ENCODE measurements at regions not wholly inside any gene's neighbourhood (a gene's known extent, or its start where the extent isn't known, plus 50 kb on each side); places are given as distances from the start of the nearest gene placed in this dataset.

DNA sequence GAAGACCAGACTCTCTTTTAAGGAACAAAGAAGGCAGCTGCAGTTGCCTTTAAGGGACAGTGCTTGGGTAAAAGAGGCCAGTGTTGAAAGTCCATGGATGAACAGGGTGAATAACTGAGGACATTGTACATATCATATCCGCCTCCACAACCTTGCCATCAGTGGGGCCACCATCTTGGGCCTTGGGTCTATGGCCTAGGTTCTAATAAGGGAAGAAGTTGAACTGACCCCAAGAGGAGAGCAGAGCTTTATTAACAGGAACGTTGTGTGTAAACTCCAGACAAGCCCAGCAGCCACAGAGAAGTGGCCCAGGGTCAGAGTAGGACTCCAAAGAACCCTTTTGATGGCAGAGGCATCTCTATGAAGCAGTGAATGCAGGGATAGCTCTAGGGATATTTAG is 332.8 kb downstream of the CYP26B1 start:
- Histone ChIP-seq H3K27me3 (ENCODE audit: control insufficient read depth, insufficient read depth, low read length) (no peaks in the 10 kb centered on the region), H3K9ac (ENCODE audit: low read length) (no peak overlapping the region), H3K27ac (ENCODE audit: low read depth, low read length) (no peak overlapping the region)

DNA sequence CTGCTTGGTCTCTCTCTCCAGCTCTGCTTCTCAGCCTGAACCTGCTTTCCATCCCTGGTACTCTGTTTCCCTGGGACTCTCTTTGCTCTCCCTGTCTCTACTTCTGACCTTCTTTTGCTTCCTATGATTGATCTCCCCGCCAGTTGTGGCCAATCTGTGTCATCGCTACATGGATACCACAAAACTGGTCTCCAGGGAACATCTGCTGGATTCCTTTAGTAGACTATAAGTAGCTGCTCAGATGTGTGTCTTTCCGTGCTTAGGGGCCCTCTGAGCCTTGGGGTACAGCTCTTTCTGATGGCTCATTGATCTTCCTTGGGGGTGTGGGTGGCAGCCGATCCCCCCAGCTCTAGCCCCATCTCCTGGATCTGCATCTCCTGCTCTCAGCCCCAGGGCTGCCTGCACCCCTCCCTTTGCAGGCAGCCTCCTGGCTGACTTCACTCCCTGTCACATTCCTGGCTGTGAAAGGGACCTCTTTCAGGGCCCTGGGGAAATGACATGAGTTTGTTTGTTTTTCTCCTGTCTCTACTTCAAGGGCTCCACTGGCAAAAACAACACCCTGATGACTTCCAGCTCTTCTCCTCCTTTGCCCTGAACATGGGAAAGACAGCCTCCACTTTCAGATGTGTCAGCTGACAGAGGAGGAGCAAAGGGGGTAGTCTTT is 333.7 kb downstream of the CYP26B1 start:
- H3K9ac ChIP-seq (ENCODE audit: low read length), result no peak overlapping the region
- H3K27me3 ChIP-seq (ENCODE audit: control insufficient read depth, insufficient read depth, low read length), result no peaks in the 10 kb centered on the region
- no peaks in the 10 kb centered on the region for H3K4me1 ChIP-seq (ENCODE audit: control insufficient read depth, insufficient read depth, low read length)
- no peak overlapping the region for H3K4me3 ChIP-seq (ENCODE audit: low read length)
- H3K36me3 ChIP-seq (ENCODE audit: control insufficient read depth, insufficient read depth, low read length), result no peaks in the 10 kb centered on the region
- no peak overlapping the region for H3K27ac ChIP-seq (ENCODE audit: low read depth, low read length)

More for the DNA sequence above, 332.8 kb downstream of the CYP26B1 start:
- Histone ChIP-seq H3K36me3 (ENCODE audit: control insufficient read depth, insufficient read depth, low read length) (no peaks in the 10 kb centered on the region), H3K4me1 (ENCODE audit: control insufficient read depth, insufficient read depth, low read length) (no peaks in the 10 kb centered on the region), H3K4me3 (ENCODE audit: low read length) (no peak overlapping the region)

DNA sequence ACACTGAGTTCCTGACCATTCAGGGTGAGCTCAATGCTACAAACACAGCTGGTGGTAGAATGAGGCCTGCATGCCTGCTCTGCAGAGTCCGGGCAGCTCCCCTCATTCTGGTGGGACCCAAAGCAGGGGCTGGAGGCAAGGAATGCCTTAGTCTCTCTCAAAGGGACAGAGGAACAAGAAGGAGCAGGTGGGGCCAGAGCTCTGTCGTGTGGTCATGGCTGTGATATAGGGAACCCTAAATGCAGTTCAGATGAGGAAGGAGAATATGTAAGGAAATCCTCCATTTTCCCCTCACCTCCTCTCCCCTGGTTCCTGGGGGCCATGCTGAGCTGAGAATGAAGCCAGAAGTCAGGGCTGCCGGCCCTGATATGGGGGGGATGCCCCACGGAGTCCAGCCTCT is 334.3 kb downstream of the CYP26B1 start:
- Histone ChIP-seq H3K27me3 (ENCODE audit: control insufficient read depth, insufficient read depth, low read length) (no peaks in the 10 kb centered on the region), H3K4me1 (ENCODE audit: control insufficient read depth, insufficient read depth, low read length) (no peaks in the 10 kb centered on the region), H3K9ac (ENCODE audit: low read length) (no peak overlapping the region), H3K4me3 (ENCODE audit: low read length) (no peak overlapping the region), H3K27ac (ENCODE audit: low read depth, low read length) (no peak overlapping the region), H3K36me3 (ENCODE audit: control insufficient read depth, insufficient read depth, low read length) (no peaks in the 10 kb centered on the region)

DNA sequence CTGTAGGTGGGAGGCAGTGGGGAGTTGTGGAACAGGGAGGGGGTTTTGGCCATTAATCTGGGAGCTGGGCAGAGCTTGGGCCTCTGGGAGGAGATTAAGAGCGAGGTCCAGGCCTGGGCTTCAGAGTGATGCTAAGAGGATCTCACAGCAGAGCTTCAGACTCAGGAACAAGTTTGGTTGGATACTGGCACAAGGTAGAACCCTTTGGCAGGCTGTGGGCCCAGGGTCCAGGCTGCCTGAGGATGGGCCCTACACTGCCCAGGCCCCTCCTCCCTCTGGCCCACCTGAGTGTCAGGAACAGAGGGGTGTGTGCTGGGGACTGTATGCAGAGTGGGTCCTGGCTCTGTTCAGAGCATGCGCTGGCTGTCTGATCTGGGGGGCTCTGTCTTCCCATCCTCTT is 334.9 kb downstream of the CYP26B1 start:
- H3K27ac ChIP-seq (ENCODE audit: low read depth, low read length), result no peak overlapping the region
- H3K36me3 ChIP-seq (ENCODE audit: control insufficient read depth, insufficient read depth, low read length), result no peaks in the 10 kb centered on the region
- no peaks in the 10 kb centered on the region for H3K27me3 ChIP-seq (ENCODE audit: control insufficient read depth, insufficient read depth, low read length)
- no peak overlapping the region for H3K9ac ChIP-seq (ENCODE audit: low read length)
- no peak overlapping the region for H3K4me3 ChIP-seq (ENCODE audit: low read length)
- no peaks in the 10 kb centered on the region for H3K4me1 ChIP-seq (ENCODE audit: control insufficient read depth, insufficient read depth, low read length)

DNA sequence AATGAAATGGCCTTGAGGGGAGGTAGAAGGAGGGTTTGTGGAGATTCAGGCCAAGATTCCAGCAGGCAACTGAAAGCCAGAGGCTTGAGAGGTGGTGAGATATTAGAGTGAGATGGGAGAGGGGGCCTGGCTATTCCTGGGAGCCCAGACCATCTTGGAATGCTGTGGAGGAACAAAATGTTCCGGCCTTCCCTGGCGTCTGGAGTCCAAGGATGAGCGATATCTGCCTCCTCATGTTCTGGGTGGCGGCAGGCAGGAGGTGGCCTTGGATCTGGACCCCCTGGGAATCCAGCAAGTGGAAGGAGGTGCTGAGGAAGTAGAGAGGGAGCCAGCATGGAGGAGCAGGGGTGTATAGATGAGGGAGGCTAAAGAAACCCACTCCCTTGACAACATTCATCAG is 335.9 kb downstream of the CYP26B1 start:
- Histone ChIP-seq H3K36me3 (ENCODE audit: control insufficient read depth, insufficient read depth, low read length) (no peaks in the 10 kb centered on the region), H3K27ac (ENCODE audit: low read depth, low read length) (no peak overlapping the region), H3K9ac (ENCODE audit: low read length) (no peak overlapping the region), H3K4me3 (ENCODE audit: low read length) (no peak overlapping the region), H3K4me1 (ENCODE audit: control insufficient read depth, insufficient read depth, low read length) (no peaks in the 10 kb centered on the region), H3K27me3 (ENCODE audit: control insufficient read depth, insufficient read depth, low read length) (no peaks in the 10 kb centered on the region)

DNA sequence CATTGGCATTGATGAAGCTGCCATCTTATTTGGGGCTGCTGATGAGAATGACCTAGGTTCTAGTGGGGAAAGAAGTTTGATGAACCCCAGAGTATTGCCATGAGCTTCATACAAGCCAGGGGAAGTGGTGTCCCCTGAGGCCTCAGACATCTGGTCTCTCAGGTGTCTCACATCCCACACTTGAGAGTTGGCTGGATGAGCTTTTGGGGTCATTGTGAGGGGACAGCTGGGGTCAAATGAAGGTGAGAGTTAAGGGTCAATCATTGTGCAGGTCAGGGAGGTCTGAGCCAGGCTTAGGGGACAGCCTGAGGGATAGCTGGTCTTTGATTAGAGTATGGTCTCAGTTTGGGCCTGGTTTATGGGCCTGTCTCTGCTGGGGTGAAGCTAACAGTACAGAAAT is 336.5 kb downstream of the CYP26B1 start:
- Histone ChIP-seq H3K4me3 (ENCODE audit: low read length) (no peak overlapping the region), H3K27me3 (ENCODE audit: control insufficient read depth, insufficient read depth, low read length) (no peaks in the 10 kb centered on the region), H3K36me3 (ENCODE audit: control insufficient read depth, insufficient read depth, low read length) (no peaks in the 10 kb centered on the region), H3K9ac (ENCODE audit: low read length) (no peak overlapping the region), H3K4me1 (ENCODE audit: control insufficient read depth, insufficient read depth, low read length) (no peaks in the 10 kb centered on the region), H3K27ac (ENCODE audit: low read depth, low read length) (no peak overlapping the region)

DNA sequence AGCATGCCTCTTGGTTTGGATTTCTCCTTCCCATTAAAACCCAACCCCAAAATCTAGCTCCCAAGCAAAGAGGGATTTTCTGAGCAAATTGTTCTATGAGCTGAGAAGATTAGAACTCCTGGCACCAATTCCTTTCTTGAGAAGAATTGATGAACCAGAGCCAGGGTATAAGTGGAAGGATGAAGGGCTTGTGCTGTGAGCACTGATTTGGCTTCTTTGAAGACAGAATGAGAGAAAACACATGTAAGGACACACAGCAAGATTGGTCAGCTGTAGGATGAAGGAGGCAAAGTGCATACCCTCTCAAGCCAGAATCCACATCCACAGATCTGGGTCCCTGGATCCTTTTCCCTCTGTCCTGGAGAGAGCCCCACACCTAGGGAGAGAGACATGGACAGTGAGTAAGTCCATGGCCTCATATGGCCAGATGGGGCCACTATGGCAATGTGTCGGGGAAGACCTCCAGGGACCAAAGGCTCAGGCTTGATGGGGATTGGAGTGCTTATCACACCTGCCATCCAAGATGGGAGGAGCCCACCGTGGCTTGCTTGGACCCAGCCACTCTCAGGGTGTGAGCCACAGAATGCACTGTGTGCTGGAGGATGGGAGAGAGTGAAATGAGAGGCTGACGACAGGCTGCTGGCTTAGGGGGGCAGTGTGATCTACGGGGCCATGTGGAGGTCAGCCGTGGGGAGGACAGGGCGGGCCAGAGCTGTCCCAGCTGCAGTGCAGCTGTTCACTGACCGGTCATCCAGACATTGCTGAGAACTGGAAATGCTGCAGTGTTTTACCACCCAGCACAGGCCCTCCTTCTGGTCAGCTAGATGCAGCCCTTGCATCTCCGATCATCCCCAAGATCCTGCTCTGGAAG is 339.8 kb downstream of the CYP26B1 start:
- Histone ChIP-seq H3K27me3 (ENCODE audit: control insufficient read depth, insufficient read depth, low read length) (no peaks in the 10 kb centered on the region), H3K27ac (ENCODE audit: low read depth, low read length) (no peak overlapping the region), H3K4me3 (ENCODE audit: low read length) (no peak overlapping the region), H3K4me1 (ENCODE audit: control insufficient read depth, insufficient read depth, low read length) (no peaks in the 10 kb centered on the region), H3K36me3 (ENCODE audit: control insufficient read depth, insufficient read depth, low read length) (no peaks in the 10 kb centered on the region), H3K9ac (ENCODE audit: low read length) (no peak overlapping the region)

GRCh38 chr2:71806432-71806831 is 341.2 kb downstream of the CYP26B1 start:
- Histone ChIP-seq H3K4me3 (ENCODE audit: low read length) (no peak overlapping the region), H3K9ac (ENCODE audit: low read length) (no peak overlapping the region), H3K4me1 (ENCODE audit: control insufficient read depth, insufficient read depth, low read length) (no peaks in the 10 kb centered on the region), H3K27me3 (ENCODE audit: control insufficient read depth, insufficient read depth, low read length) (no peaks in the 10 kb centered on the region), H3K36me3 (ENCODE audit: control insufficient read depth, insufficient read depth, low read length) (no peaks in the 10 kb centered on the region), H3K27ac (ENCODE audit: low read depth, low read length) (no peak overlapping the region)

GRCh38 chr2:71804281-71804751 is 343.3 kb downstream of the CYP26B1 start:
- Histone ChIP-seq H3K27me3 (ENCODE audit: control insufficient read depth, insufficient read depth, low read length) (no peaks in the 10 kb centered on the region), H3K9ac (ENCODE audit: low read length) (no peak overlapping the region), H3K4me1 (ENCODE audit: control insufficient read depth, insufficient read depth, low read length) (no peaks in the 10 kb centered on the region), H3K4me3 (ENCODE audit: low read length) (no peak overlapping the region), H3K36me3 (ENCODE audit: control insufficient read depth, insufficient read depth, low read length) (no peaks in the 10 kb centered on the region), H3K27ac (ENCODE audit: low read depth, low read length) (no peak overlapping the region)

- H3K4me3 ChIP-seq (ENCODE audit: low read length), result no peak overlapping the region
- H3K9ac ChIP-seq (ENCODE audit: low read length), result no peak overlapping the region
- H3K27ac ChIP-seq (ENCODE audit: low read depth, low read length), result no peak overlapping the region
- H3K27me3 ChIP-seq (ENCODE audit: control insufficient read depth, insufficient read depth, low read length), result no peaks in the 10 kb centered on the region
- no peaks in the 10 kb centered on the region for H3K36me3 ChIP-seq (ENCODE audit: control insufficient read depth, insufficient read depth, low read length)
- H3K4me1 ChIP-seq (ENCODE audit: control insufficient read depth, insufficient read depth, low read length), result no peaks in the 10 kb centered on the region
Measured at GRCh38 chr2:71803398-71803797, 344.3 kb downstream of the CYP26B1 start.

GRCh38 chr2:71802556-71802955 is 345.1 kb downstream of the CYP26B1 start:
- Histone ChIP-seq H3K9ac (ENCODE audit: low read length) (no peak overlapping the region), H3K4me1 (ENCODE audit: control insufficient read depth, insufficient read depth, low read length) (no peaks in the 10 kb centered on the region), H3K27me3 (ENCODE audit: control insufficient read depth, insufficient read depth, low read length) (no peaks in the 10 kb centered on the region), H3K27ac (ENCODE audit: low read depth, low read length) (no peak overlapping the region), H3K4me3 (ENCODE audit: low read length) (no peak overlapping the region), H3K36me3 (ENCODE audit: control insufficient read depth, insufficient read depth, low read length) (no peaks in the 10 kb centered on the region)

- Histone ChIP-seq H3K4me1 (ENCODE audit: control insufficient read depth, insufficient read depth, low read length) (no peaks in the 10 kb centered on the region), H3K9ac (ENCODE audit: low read length) (no peak overlapping the region), H3K27me3 (ENCODE audit: control insufficient read depth, insufficient read depth, low read length) (no peaks in the 10 kb centered on the region), H3K36me3 (ENCODE audit: control insufficient read depth, insufficient read depth, low read length) (no peaks in the 10 kb centered on the region), H3K4me3 (ENCODE audit: low read length) (no peak overlapping the region), H3K27ac (ENCODE audit: low read depth, low read length) (no peak overlapping the region)
Measured at GRCh38 chr2:71801969-71802368, 345.7 kb downstream of the CYP26B1 start.

DNA sequence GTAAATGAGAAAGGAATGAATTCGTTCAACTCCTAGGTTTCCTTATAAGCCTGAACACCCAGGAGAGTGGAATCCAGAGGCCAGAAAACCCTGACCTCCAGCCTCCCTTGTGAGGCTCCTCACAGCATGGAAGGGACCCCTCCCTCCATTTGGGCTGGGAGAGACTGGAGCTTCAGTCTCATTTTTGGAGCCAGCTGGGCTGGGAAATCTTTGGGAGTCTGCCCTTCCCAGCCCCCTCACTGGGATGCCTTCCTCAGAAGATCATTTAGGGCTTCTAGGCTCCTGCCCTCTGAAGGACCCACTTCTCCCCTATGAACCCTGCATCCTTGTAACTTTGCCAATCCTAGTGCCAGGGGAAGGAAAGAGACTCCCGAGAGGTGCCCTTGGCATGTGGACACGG is 346.1 kb downstream of the CYP26B1 start:
- Histone ChIP-seq H3K4me3 (ENCODE audit: low read length) (no peak overlapping the region), H3K4me1 (ENCODE audit: control insufficient read depth, insufficient read depth, low read length) (no peaks in the 10 kb centered on the region), H3K27ac (ENCODE audit: low read depth, low read length) (no peak overlapping the region), H3K9ac (ENCODE audit: low read length) (no peak overlapping the region), H3K36me3 (ENCODE audit: control insufficient read depth, insufficient read depth, low read length) (no peaks in the 10 kb centered on the region), H3K27me3 (ENCODE audit: control insufficient read depth, insufficient read depth, low read length) (no peaks in the 10 kb centered on the region)

All from rectal smooth muscle tissue (tissue), 1 donor.